ENCODE measurements at regions not wholly inside any gene's neighbourhood (a gene's known extent, or its start where the extent isn't known, plus 50 kb on each side); places are given as distances from the start of the nearest gene placed in this dataset.

DNA sequence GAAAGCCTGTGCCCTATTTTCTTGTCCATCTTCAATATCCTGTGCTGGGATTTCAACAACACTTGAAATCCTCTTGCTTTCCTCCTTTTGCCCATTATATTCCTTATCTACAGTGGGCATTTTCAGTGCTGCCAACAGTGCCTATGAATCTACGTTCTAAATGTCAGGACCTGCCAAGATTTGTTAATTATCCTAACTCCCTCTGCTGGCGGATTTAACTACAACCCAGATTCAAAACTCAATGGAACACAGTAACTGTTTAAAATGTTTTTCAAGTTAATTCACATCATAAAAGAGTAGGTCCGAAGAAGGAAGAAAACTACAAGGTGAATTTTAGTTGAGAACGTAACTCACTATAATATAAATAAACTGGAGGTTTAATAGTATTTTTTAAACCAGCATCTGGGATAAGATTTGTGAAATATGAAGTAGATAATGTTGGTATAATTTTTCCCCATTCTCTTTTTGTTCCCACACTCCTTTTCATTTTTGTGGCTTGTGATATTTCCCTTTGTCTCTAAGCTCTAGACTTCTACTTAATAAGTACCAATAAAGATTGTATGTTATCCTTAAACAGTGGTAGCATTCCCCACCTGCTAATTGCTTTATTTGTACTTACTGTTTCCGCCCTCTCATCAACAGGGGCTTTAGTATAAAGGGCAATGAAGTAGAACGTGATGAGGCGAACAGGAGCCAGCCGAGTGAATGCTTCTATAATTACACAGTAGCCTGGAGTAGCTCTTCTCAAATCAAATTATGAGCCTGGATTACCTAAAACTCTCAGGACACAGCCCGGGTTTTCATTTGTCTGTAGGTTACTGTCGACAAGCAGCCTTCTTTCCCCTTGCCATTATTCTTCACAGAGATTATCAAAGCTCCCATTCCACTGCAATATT lies 302.5 kb upstream of the ATP11B start:
- TF ChIP-seq, protein P1, sequence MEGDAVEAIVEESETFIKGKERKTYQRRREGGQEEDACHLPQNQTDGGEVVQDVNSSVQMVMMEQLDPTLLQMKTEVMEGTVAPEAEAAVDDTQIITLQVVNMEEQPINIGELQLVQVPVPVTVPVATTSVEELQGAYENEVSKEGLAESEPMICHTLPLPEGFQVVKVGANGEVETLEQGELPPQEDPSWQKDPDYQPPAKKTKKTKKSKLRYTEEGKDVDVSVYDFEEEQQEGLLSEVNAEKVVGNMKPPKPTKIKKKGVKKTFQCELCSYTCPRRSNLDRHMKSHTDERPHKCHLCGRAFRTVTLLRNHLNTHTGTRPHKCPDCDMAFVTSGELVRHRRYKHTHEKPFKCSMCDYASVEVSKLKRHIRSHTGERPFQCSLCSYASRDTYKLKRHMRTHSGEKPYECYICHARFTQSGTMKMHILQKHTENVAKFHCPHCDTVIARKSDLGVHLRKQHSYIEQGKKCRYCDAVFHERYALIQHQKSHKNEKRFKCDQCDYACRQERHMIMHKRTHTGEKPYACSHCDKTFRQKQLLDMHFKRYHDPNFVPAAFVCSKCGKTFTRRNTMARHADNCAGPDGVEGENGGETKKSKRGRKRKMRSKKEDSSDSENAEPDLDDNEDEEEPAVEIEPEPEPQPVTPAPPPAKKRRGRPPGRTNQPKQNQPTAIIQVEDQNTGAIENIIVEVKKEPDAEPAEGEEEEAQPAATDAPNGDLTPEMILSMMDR (IDR thresholded peaks at IDR 0.05; ENCODE audit: low read depth, low read length, missing input control), result peak; percentile 34
- TF ChIP-seq JUND (IDR thresholded peaks at IDR 0.05) (no peak), GABPA (IDR thresholded peaks at IDR 0.05 in 1 of 2, conservative IDR thresholded peaks at IDR 0.05 in 1 of 2) (no peak), RXRA (IDR thresholded peaks at IDR 0.05) (no peak), NR2F2 (IDR thresholded peaks at IDR 0.05) (no peak), TAF1 (conservative IDR thresholded peaks at IDR 0.05) (no peak), RAD21 (IDR thresholded peaks at IDR 0.05) (peak; percentile 55 to 56), YY1 (IDR thresholded peaks at IDR 0.05) (no peak), EGR1 (IDR thresholded peaks at IDR 0.05; ENCODE audit: low read depth in 2 of 2) (no peak), FOXA1 (IDR thresholded peaks at IDR 0.05) (no peak)
- TF ChIP-seq, protein P2, sequence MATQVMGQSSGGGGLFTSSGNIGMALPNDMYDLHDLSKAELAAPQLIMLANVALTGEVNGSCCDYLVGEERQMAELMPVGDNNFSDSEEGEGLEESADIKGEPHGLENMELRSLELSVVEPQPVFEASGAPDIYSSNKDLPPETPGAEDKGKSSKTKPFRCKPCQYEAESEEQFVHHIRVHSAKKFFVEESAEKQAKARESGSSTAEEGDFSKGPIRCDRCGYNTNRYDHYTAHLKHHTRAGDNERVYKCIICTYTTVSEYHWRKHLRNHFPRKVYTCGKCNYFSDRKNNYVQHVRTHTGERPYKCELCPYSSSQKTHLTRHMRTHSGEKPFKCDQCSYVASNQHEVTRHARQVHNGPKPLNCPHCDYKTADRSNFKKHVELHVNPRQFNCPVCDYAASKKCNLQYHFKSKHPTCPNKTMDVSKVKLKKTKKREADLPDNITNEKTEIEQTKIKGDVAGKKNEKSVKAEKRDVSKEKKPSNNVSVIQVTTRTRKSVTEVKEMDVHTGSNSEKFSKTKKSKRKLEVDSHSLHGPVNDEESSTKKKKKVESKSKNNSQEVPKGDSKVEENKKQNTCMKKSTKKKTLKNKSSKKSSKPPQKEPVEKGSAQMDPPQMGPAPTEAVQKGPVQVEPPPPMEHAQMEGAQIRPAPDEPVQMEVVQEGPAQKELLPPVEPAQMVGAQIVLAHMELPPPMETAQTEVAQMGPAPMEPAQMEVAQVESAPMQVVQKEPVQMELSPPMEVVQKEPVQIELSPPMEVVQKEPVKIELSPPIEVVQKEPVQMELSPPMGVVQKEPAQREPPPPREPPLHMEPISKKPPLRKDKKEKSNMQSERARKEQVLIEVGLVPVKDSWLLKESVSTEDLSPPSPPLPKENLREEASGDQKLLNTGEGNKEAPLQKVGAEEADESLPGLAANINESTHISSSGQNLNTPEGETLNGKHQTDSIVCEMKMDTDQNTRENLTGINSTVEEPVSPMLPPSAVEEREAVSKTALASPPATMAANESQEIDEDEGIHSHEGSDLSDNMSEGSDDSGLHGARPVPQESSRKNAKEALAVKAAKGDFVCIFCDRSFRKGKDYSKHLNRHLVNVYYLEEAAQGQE (IDR thresholded peaks at IDR 0.05), result no peak
- TF ChIP-seq, protein P3, sequence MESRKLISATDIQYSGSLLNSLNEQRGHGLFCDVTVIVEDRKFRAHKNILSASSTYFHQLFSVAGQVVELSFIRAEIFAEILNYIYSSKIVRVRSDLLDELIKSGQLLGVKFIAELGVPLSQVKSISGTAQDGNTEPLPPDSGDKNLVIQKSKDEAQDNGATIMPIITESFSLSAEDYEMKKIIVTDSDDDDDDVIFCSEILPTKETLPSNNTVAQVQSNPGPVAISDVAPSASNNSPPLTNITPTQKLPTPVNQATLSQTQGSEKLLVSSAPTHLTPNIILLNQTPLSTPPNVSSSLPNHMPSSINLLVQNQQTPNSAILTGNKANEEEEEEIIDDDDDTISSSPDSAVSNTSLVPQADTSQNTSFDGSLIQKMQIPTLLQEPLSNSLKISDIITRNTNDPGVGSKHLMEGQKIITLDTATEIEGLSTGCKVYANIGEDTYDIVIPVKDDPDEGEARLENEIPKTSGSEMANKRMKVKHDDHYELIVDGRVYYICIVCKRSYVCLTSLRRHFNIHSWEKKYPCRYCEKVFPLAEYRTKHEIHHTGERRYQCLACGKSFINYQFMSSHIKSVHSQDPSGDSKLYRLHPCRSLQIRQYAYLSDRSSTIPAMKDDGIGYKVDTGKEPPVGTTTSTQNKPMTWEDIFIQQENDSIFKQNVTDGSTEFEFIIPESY (IDR thresholded peaks at IDR 0.05), result no peak
